Immature natural killer cell (primary cell): ENCODE measurements at regions not wholly inside any gene's neighbourhood (a gene's known extent, or its start where the extent isn't known, plus 50 kb on each side); places are given as distances from the start of the nearest gene placed in this dataset.

Experiments
- DNase-seq, 3 donors: peaks; one replicate each; pipeline ENCODE4 v3.0.0; 2022; ENCODE audit warnings: mixed read lengths in 1 of 3
- H3K27ac Mint-ChIP-seq, 6 donors: one replicate each; pipeline ENCODE4 v1.8.0; 2020; ENCODE audit warnings: mixed read lengths in 6 of 6, mild to moderate bottlenecking in 5 of 6, inconsistent platforms in 4 of 6, moderate library complexity in 3 of 6
- H3K27me3 Mint-ChIP-seq, 3 donors: one replicate each; pipeline ENCODE4 v1.8.0; 2020 to 2021; ENCODE audit warnings: low read depth in 3 of 3, mild to moderate bottlenecking in 3 of 3, mixed read lengths in 3 of 3, moderate library complexity in 3 of 3, inconsistent platforms in 1 of 3
- H3K36me3 Mint-ChIP-seq, 3 donors: one replicate each; pipeline ENCODE4 v1.8.0; 2020; ENCODE audit warnings: mixed read lengths in 3 of 3, inconsistent platforms in 2 of 3, mild to moderate bottlenecking in 2 of 3
- H3K4me1 Mint-ChIP-seq, 2 donors: one replicate each; pipeline ENCODE4 v1.8.0; 2020; ENCODE audit warnings: inconsistent platforms in 2 of 2, mild to moderate bottlenecking in 2 of 2, mixed read lengths in 2 of 2, moderate library complexity in 1 of 2
- H3K4me3 Mint-ChIP-seq, 5 donors: one replicate each; pipeline ENCODE4 v1.8.0; 2020; ENCODE audit warnings: mild to moderate bottlenecking in 5 of 5, mixed read lengths in 5 of 5, inconsistent platforms in 3 of 5, moderate library complexity in 3 of 5
- H3K9me3 Mint-ChIP-seq, 6 donors: one replicate each; pipeline ENCODE4 v1.8.0; 2020; ENCODE audit warnings: mild to moderate bottlenecking in 6 of 6, mixed read lengths in 6 of 6, inconsistent platforms in 4 of 6, moderate library complexity in 3 of 6

DNA sequence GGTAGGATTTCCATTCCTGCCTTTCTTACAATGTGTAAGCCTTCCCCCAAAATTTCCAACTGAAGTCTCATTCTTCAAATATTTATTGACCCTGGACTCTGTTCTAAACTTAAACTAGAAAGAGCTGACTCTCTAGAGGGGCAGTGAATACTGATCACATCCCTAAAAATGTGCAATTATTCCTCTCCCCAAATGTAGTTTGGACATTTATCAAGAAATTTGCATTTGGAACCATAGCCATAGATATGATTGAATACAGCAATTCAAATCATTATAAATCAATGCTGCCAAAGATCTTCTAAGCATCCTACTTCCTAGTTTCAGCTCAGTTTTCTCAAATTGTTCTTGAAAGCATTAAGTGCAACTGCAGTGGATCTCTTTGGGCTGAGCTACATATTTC is 525.7 kb downstream of the RAB28 start:
- Mint-ChIP-seq H3K36me3 (no peaks in the 10 kb centered on the region), H3K4me3 (no peak overlapping the region), H3K4me1 (no peaks in the 10 kb centered on the region), H3K27me3 (no peaks in the 10 kb centered on the region), H3K9me3 (peaks cover 1 to 34% (median 12%) of the 10 kb centered on the region in 6 donors), H3K27ac (no peak overlapping the region)
- DNase-seq: no peak

- no peaks in the 10 kb centered on the region for H3K27me3 Mint-ChIP-seq
- no peak for DNase-seq
- H3K4me3 Mint-ChIP-seq: no peak overlapping the region
- no peaks in the 10 kb centered on the region for H3K4me1 Mint-ChIP-seq
- H3K27ac Mint-ChIP-seq: no peak overlapping the region
- no peaks in the 10 kb centered on the region for H3K36me3 Mint-ChIP-seq
- peaks cover 0 to 28% (median 7%) of the 10 kb centered on the region in 6 donors for H3K9me3 Mint-ChIP-seq
Measured at GRCh38 chr4:12957108-12957507, 527.0 kb downstream of the RAB28 start.

GRCh38 chr4:12956026-12956425 is 528.1 kb downstream of the RAB28 start:
- peaks cover 0 to 30% (median 7%) of the 10 kb centered on the region in 6 donors for H3K9me3 Mint-ChIP-seq
- H3K27me3 Mint-ChIP-seq: no peaks in the 10 kb centered on the region
- H3K27ac Mint-ChIP-seq: no peak overlapping the region
- no peak for DNase-seq
- H3K4me3 Mint-ChIP-seq: no peak overlapping the region
- no peaks in the 10 kb centered on the region for H3K4me1 Mint-ChIP-seq
- H3K36me3 Mint-ChIP-seq: no peaks in the 10 kb centered on the region

DNA sequence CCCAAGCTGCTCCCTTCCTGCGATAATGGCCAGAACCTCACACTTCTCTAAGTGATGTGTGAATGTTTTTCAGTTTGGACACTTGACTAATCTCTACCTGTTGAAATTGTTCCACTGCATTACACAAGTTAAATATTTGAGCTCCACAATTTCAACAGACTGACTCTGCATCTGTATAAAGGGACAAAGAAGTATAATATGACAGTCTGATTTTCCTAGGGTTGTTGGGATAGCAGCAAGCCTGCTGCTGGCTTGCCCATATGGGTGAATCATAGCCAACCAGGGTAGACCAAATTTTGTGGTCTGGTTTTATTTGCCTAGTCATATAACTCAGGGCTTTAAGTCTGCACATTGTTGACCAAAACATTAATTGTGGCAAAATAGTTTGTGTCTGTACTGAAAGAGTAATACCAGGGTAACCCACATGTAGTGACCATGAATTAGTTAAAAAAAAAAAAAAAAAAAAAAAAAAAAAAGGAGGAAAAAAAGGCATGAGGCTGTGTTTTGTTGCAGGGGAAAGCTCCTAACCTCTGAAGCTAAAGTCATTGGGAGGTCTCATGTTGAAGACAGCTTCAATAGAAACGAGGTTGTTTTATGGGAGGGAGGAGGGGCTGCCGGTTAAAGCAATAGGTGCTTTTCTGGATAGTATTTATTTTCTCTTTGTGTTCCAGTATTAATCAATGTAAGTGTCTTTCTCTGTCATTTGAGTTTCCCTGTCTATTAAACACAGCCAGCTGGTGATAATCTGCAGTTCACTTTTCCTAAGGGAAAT is 534.2 kb downstream of the RAB28 start:
- H3K4me3 Mint-ChIP-seq: no peak overlapping the region
- no peaks in the 10 kb centered on the region for H3K27me3 Mint-ChIP-seq
- no peak overlapping the region for H3K27ac Mint-ChIP-seq
- H3K4me1 Mint-ChIP-seq: no peaks in the 10 kb centered on the region
- H3K9me3 Mint-ChIP-seq: peaks cover 6 to 13% (median 7%) of the 10 kb centered on the region in 6 donors
- H3K36me3 Mint-ChIP-seq: no peaks in the 10 kb centered on the region
- no peak for DNase-seq

DNA sequence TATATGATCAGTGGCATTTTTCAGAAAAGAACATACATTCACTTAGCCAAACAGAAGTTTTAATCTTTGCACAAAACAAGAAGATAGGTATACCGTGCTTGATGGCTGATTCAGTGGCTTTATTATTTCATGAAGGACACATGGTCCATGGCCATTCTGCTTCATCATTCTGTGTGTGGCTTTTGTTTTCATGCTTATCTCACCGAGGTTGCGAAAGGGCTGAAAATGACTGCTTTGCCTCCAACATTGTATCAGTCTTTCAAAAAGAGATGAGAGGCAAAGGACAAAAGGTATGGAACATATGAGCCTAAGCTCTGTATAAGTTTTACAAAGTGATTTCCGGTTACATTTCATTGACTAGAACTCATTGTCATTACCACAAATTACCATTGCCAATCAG is 541.1 kb downstream of the RAB28 start:
- Mint-ChIP-seq H3K27ac (no peak overlapping the region), H3K4me3 (no peak overlapping the region), H3K4me1 (no peaks in the 10 kb centered on the region), H3K36me3 (no peaks in the 10 kb centered on the region), H3K9me3 (peaks cover 10 to 34% (median 16%) of the 10 kb centered on the region in 6 donors), H3K27me3 (peaks cover 0 to 3% (median 0%) of the 10 kb centered on the region in 3 donors)
- DNase-seq: no peak

- Mint-ChIP-seq H3K36me3 (no peaks in the 10 kb centered on the region), H3K9me3 (peaks cover 6 to 48% (median 12%) of the 10 kb centered on the region in 6 donors), H3K4me1 (no peaks in the 10 kb centered on the region), H3K27ac (no peak overlapping the region), H3K4me3 (no peak overlapping the region), H3K27me3 (peaks cover 0 to 4% (median 0%) of the 10 kb centered on the region in 3 donors)
- DNase-seq: no peak
Measured at GRCh38 chr4:12933760-12934221, 550.3 kb downstream of the RAB28 start.

GRCh38 chr4:12932203-12932788 is 551.8 kb downstream of the RAB28 start:
- Mint-ChIP-seq H3K9me3 (peaks cover 9 to 40% (median 13%) of the 10 kb centered on the region in 6 donors), H3K27me3 (peaks cover 0 to 4% (median 0%) of the 10 kb centered on the region in 3 donors), H3K4me1 (no peaks in the 10 kb centered on the region), H3K27ac (no peak overlapping the region), H3K4me3 (no peak overlapping the region), H3K36me3 (no peaks in the 10 kb centered on the region)
- DNase-seq: no peak

GRCh38 chr4:12929784-12930183 is 554.4 kb downstream of the RAB28 start:
- H3K27me3 Mint-ChIP-seq: peaks cover 0 to 4% (median 0%) of the 10 kb centered on the region in 3 donors
- no peak overlapping the region for H3K4me3 Mint-ChIP-seq
- no peak for DNase-seq
- H3K36me3 Mint-ChIP-seq: no peaks in the 10 kb centered on the region
- no peaks in the 10 kb centered on the region for H3K4me1 Mint-ChIP-seq
- H3K27ac Mint-ChIP-seq: no peak overlapping the region
- peaks cover 5 to 33% (median 11%) of the 10 kb centered on the region in 6 donors for H3K9me3 Mint-ChIP-seq

- peaks cover 0 to 4% (median 0%) of the 10 kb centered on the region in 3 donors for H3K27me3 Mint-ChIP-seq
- H3K4me1 Mint-ChIP-seq: no peaks in the 10 kb centered on the region
- H3K4me3 Mint-ChIP-seq: no peak overlapping the region
Measured at GRCh38 chr4:12928751-12929150, 555.4 kb downstream of the RAB28 start.

DNA sequence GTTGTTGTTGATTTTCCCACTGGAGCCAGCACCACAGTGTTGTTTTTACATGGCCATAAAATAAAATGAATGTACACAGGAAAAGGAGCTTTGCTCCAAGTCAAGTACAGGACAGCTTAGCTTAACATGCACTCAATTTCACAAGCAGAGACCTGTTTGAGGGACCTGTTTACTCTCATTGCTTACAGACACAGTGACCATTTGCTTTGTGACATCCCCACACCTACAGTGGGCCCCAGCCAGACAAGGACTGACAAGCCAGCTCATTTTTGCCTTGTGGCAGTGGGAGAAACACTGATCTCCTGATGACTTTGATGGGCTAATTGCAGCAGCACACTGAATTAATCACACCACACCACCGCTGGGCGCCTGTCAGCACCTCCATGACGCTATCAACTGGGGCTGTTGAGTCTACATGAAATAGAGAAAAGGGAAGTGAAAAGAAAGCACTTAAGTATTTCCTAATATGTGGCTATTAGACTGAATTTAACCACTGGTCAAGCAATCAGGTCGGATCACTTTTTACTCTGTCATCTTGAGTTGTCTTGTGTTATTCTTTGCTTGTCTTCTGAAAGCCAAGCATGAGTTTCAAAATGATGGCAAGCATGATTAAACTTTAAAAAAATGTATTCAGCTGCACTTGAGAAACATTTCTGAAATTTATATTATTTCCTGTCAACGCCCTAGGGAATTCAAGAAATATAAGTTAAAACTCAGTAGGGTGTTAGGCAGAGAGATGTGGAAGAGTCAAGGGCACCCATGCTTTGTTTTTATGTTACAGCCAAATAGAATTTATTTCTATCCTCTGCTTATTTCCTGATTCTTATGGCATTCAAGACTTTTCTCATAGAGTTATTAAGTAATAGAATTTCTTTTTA is 557.7 kb downstream of the RAB28 start:
- no peaks in the 10 kb centered on the region for H3K27me3 Mint-ChIP-seq
- H3K36me3 Mint-ChIP-seq: no peaks in the 10 kb centered on the region
- H3K4me3 Mint-ChIP-seq: no peak overlapping the region
- H3K4me1 Mint-ChIP-seq: no peaks in the 10 kb centered on the region
- no peak overlapping the region for H3K27ac Mint-ChIP-seq
- no peak for DNase-seq
- peaks cover 3 to 33% (median 14%) of the 10 kb centered on the region in 6 donors for H3K9me3 Mint-ChIP-seq

More at GRCh38 chr4:12928751-12929150, 555.4 kb downstream of the RAB28 start:
- H3K36me3 Mint-ChIP-seq: no peaks in the 10 kb centered on the region
- no peak for DNase-seq
- H3K27ac Mint-ChIP-seq: no peak overlapping the region
- peaks cover 5 to 39% (median 12%) of the 10 kb centered on the region in 6 donors for H3K9me3 Mint-ChIP-seq

DNA sequence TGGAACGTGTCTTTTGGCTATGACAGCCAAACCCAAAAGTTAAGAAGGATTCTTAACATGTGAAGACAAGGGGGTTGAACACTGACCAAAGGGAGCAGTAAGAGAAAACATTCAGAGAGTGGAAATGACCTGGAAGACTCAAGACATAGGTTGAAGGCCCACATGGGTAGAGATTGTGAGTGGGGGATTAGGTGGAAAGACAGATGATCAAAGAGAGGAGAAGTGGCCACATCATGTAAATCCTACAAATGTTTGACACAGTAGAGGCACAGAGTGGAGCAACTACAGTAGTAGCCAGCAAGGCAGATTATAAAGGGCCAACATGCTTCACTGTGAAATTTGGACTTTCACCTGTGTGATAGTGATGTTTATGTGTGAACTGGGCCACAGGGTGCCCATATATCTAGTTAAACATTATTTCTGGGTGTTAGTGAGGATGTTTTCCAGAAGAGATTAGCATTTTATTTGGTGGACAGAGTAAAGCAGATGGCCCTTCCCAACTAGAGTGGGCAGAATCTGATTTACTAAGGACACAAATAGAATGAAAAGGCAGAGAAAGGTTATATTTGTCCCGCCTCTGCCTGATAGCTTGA is 559.3 kb downstream of the RAB28 start:
- peaks cover 3 to 31% (median 11%) of the 10 kb centered on the region in 6 donors for H3K9me3 Mint-ChIP-seq
- no peaks in the 10 kb centered on the region for H3K36me3 Mint-ChIP-seq
- H3K27ac Mint-ChIP-seq: no peak overlapping the region
- no peaks in the 10 kb centered on the region for H3K4me1 Mint-ChIP-seq
- no peaks in the 10 kb centered on the region for H3K27me3 Mint-ChIP-seq
- no peak overlapping the region for H3K4me3 Mint-ChIP-seq
- DNase-seq: no peak

DNA sequence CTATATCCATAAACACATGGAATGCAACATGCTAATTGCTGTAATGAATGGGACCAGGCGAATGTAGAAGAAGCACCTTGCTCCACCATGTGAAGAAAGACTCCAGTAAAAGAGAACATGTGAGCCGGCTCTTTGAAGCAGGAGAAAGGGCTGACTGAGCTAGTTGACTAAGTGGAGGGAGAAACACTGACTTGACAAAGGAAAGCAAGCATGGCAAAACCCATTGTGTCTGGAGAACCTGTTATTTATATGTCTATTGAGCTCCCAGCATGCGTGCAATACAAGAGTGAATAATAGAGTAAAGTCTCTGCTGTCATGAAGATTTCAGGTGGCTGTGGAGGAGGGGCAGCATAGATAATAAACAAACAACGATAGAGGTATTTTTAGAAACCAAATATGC is 559.9 kb downstream of the RAB28 start:
- Mint-ChIP-seq H3K4me1 (no peaks in the 10 kb centered on the region), H3K27ac (no peak overlapping the region), H3K36me3 (no peaks in the 10 kb centered on the region), H3K27me3 (no peaks in the 10 kb centered on the region), H3K4me3 (no peak overlapping the region), H3K9me3 (peaks cover 0 to 31% (median 10%) of the 10 kb centered on the region in 6 donors)
- no peak for DNase-seq

GRCh38 chr4:12912896-12913418 is 571.2 kb downstream of the RAB28 start:
- Mint-ChIP-seq H3K27me3 (no peaks in the 10 kb centered on the region), H3K27ac (no peak overlapping the region), H3K9me3 (peaks cover 9 to 38% (median 21%) of the 10 kb centered on the region in 6 donors), H3K4me3 (no peak overlapping the region), H3K4me1 (no peaks in the 10 kb centered on the region), H3K36me3 (peaks cover 0 to 4% (median 0%) of the 10 kb centered on the region in 3 donors)
- DNase-seq: no peak
